Sigmoid colon (tissue), 6 donors: ENCODE measurements at regions not wholly inside any gene's neighbourhood (a gene's known extent, or its start where the extent isn't known, plus 50 kb on each side); places are given as distances from the start of the nearest gene placed in this dataset.

ENCODE experiments used
- DNase-seq: peaks from one replicate; pipeline ENCODE4 v3.0.0-alpha.2; 2019
- H3K27ac ChIP-seq, 4 donors: fragments of 200-600 bp; sonication (generic); one replicate each; pipeline ENCODE4 v1.5.1; 2016 to 2019; ENCODE audit warnings: mild to moderate bottlenecking in 1 of 4
- H3K27me3 ChIP-seq, 3 donors: fragments of 200-600 bp; sonication (generic); one replicate each; pipeline ENCODE4 v1.5.1; 2019; ENCODE audit warnings: mild to moderate bottlenecking in 1 of 3
- H3K36me3 ChIP-seq, 4 donors: fragments of 200-600 bp; sonication (generic); one replicate each; pipeline ENCODE4 v1.5.1; 2016 to 2019
- H3K4me1 ChIP-seq, 4 donors: fragments of 200-600 bp; sonication (generic); one replicate each; pipeline ENCODE4 v1.5.1; 2017 to 2019
- H3K4me3 ChIP-seq, 4 donors: fragments of 200-600 bp; sonication (generic); one replicate each; pipeline ENCODE4 v1.5.1; 2017 to 2019; ENCODE audit warnings: mild to moderate bottlenecking in 2 of 4, moderate library complexity in 1 of 4
- H3K9me3 ChIP-seq, 4 donors: fragments of 200-600 bp in 3 of 4; sonication (generic) in 3 of 4; one replicate each; pipeline versions ENCODE4 v1.5.1 to v1.6.1; 2013 to 2019
- EP300 ChIP-seq, 4 donors: sonication (generic); formaldehyde crosslinking; IDR thresholded peaks; one replicate each; pipeline ENCODE4 v1.6.1; 2017; ENCODE audit warnings: antibody characterized with exemption in 4 of 4
- POLR2A ChIP-seq, 2 donors: fragments of 450-650 bp; IDR thresholded peaks; one replicate each; pipeline ENCODE4 v1.6.1; 2016; ENCODE audit warnings: antibody characterized with exemption in 2 of 2, mild to moderate bottlenecking in 2 of 2, moderate library complexity in 2 of 2
- POLR2AphosphoS5 ChIP-seq, 4 donors: sonication (generic); formaldehyde crosslinking; IDR thresholded peaks; one replicate each; pipeline ENCODE4 v1.6.1; 2017; ENCODE audit warnings: antibody characterized with exemption in 4 of 4
- WGBS, 2 donors: extraction: QIAGEN DNeasy Blood & Tissue Kit; methylation state at CpG; one replicate each; pipeline ENCODE4 v1.1.7; 2013; 5-methylcytosine and 5-hydroxymethylcytosine counted together
- intact Hi-C: fragments of 100-400 bp; cut with DNase I; formaldehyde crosslinking; loops from one replicate; pipeline ENCODE4 v1.15.1; 2023
- TF ChIP-seq, protein P1 (sequence below), 4 experiments: fragments of 450-650 bp in 3 of 4; fragments of 200-600 bp in 1 of 4; IDR thresholded peaks; one replicate each; pipeline ENCODE4 v1.5.1; 2016 to 2019; ENCODE audit warnings: antibody characterized with exemption in 4 of 4, mild to moderate bottlenecking in 3 of 4, moderate library complexity in 2 of 4
- donor health status: healthy with polysubstance abuse.
- donor health status: healthy.

- no peak for DNase-seq
- WGBS, 2 donors: 74 to 78% methylated on average over 2 of the region's 2 CpGs
- H3K9me3 ChIP-seq: peaks cover 0 to 3% (median under 1%) of the 10 kb centered on the region in 4 donors
- intact Hi-C loops: no loop called here
- H3K36me3 ChIP-seq: no peaks in the 10 kb centered on the region
- no peaks in the 10 kb centered on the region for H3K4me1 ChIP-seq
- H3K27ac ChIP-seq: no peak overlapping the region
- H3K4me3 ChIP-seq: no peak overlapping the region
- TF ChIP-seq POLR2AphosphoS5 (IDR thresholded peaks at IDR 0.05) (no peak), POLR2A (IDR thresholded peaks at IDR 0.05) (no peak), EP300 (IDR thresholded peaks at IDR 0.05) (no peak)
- TF ChIP-seq, protein P1, sequence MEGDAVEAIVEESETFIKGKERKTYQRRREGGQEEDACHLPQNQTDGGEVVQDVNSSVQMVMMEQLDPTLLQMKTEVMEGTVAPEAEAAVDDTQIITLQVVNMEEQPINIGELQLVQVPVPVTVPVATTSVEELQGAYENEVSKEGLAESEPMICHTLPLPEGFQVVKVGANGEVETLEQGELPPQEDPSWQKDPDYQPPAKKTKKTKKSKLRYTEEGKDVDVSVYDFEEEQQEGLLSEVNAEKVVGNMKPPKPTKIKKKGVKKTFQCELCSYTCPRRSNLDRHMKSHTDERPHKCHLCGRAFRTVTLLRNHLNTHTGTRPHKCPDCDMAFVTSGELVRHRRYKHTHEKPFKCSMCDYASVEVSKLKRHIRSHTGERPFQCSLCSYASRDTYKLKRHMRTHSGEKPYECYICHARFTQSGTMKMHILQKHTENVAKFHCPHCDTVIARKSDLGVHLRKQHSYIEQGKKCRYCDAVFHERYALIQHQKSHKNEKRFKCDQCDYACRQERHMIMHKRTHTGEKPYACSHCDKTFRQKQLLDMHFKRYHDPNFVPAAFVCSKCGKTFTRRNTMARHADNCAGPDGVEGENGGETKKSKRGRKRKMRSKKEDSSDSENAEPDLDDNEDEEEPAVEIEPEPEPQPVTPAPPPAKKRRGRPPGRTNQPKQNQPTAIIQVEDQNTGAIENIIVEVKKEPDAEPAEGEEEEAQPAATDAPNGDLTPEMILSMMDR (IDR thresholded peaks at IDR 0.05): no peak
- no peaks in the 10 kb centered on the region for H3K27me3 ChIP-seq
These were observed 656.2 kb downstream of the GBE1 start for GRCh38 chr3:81105206-81105605.

GRCh38 chr3:81097889-81098288, 663.6 kb downstream of the GBE1 start:
- TF ChIP-seq POLR2AphosphoS5 (IDR thresholded peaks at IDR 0.05): no peak
- TF ChIP-seq, protein P1 (IDR thresholded peaks at IDR 0.05): no peak
- no peak for TF ChIP-seq EP300 (IDR thresholded peaks at IDR 0.05)
- TF ChIP-seq POLR2A (IDR thresholded peaks at IDR 0.05): no peak
- 5 to 43% methylated on average over 1 of the region's 1 CpG for WGBS, 2 donors

DNA sequence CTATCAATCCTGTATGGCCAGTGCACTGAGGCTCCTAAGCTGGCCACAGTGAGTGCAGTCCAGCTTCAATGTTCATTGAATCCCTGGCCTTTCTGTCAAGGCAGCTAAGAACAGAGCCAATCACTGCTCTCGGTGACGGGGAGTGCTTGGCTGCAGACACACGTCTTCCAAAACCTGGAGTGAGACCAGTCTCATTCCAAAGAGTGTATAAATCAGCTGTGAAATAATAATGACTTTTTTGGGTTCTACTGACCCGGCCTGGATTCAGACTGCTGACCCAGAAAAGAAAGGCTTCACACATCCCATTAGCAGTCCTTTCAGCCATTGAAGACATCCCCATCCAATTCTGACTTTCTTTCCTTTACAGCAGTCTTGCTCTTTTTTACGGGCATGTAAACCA, 665.5 kb downstream of the GBE1 start:
- intact Hi-C loops: no loop called here
- Histone ChIP-seq H3K9me3 (peaks cover 0 to under 1% (median 0%) of the 10 kb centered on the region in 4 donors), H3K27me3 (no peaks in the 10 kb centered on the region), H3K27ac (no peak overlapping the region), H3K4me3 (no peak overlapping the region), H3K36me3 (no peaks in the 10 kb centered on the region), H3K4me1 (no peaks in the 10 kb centered on the region)
- 77 to 79% methylated on average over 5 of the region's 5 CpGs for WGBS, 2 donors
- TF ChIP-seq POLR2A (IDR thresholded peaks at IDR 0.05): no peak
- TF ChIP-seq EP300 (IDR thresholded peaks at IDR 0.05): no peak
- TF ChIP-seq, protein P1 (IDR thresholded peaks at IDR 0.05): no peak
- no peak for DNase-seq

More at GRCh38 chr3:81097889-81098288, 663.6 kb downstream of the GBE1 start:
- no peaks in the 10 kb centered on the region for H3K36me3 ChIP-seq
- intact Hi-C loops: no loop called here
- peaks cover 0 to 3% (median 0%) of the 10 kb centered on the region in 4 donors for H3K9me3 ChIP-seq
- H3K27me3 ChIP-seq: no peaks in the 10 kb centered on the region
- no peak overlapping the region for H3K4me3 ChIP-seq
- no peak for DNase-seq
- H3K4me1 ChIP-seq: no peaks in the 10 kb centered on the region
- no peak overlapping the region for H3K27ac ChIP-seq

DNA sequence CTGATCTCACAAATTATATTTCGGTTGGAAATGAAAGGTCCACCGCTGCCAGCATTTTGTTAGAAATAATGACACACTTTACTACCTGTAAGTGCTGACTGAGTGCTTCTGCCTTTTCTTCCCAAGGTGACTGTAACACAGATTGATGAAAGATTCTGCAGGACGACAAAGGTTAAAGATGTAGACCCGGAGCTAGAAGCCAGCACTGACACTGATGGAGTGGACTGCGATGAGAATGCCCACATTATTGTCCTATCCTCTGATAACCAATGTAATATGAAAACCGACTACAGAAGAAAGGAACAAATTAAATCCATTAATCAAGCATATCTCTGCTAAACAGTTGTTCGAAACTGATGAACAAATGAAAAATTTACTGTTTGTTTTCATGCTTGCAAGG, 666.5 kb downstream of the GBE1 start:
- Histone ChIP-seq H3K27ac (no peak overlapping the region), H3K4me1 (no peaks in the 10 kb centered on the region), H3K36me3 (no peaks in the 10 kb centered on the region), H3K4me3 (no peak overlapping the region), H3K27me3 (no peaks in the 10 kb centered on the region), H3K9me3 (no peaks in the 10 kb centered on the region)
- TF ChIP-seq POLR2A (IDR thresholded peaks at IDR 0.05) (no peak), EP300 (IDR thresholded peaks at IDR 0.05) (no peak)
- TF ChIP-seq, protein P1 (IDR thresholded peaks at IDR 0.05): no peak
- WGBS, 2 donors: 91 to 94% methylated on average over 7 of the region's 7 CpGs
- intact Hi-C loops: no loop called here
- no peak for DNase-seq

DNA sequence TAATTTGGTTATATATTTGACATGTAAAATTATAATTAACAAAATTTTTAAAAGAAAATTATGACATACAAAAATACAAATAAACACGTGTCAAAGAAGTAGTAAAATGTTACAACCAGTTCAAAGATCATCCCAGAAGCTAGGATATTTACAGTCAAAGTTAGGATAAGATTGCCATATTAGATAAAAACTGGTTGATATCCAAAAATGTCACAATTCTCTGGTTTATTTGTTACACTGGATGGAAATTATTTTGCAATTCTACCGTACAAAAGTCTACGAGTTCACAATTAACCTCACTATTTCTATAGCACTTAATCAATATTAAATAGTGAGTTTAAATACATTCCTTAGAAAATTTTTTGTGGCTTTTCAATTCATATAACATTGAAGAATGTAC, 673.8 kb downstream of the GBE1 start:
- intact Hi-C loops: no loop called here
- Histone ChIP-seq H3K4me1 (no peaks in the 10 kb centered on the region), H3K9me3 (no peaks in the 10 kb centered on the region), H3K27me3 (no peaks in the 10 kb centered on the region), H3K4me3 (no peak overlapping the region), H3K36me3 (no peaks in the 10 kb centered on the region), H3K27ac (no peak overlapping the region)
- TF ChIP-seq, protein P1 (IDR thresholded peaks at IDR 0.05): no peak
- no peak for TF ChIP-seq POLR2AphosphoS5 (IDR thresholded peaks at IDR 0.05)
- no peak for TF ChIP-seq EP300 (IDR thresholded peaks at IDR 0.05)
- TF ChIP-seq POLR2A (IDR thresholded peaks at IDR 0.05): no peak
- WGBS, 2 donors: 70 to 89% methylated on average over 3 of the region's 3 CpGs
- no peak for DNase-seq
